ENCODE measurements at regions not wholly inside any gene's neighbourhood (a gene's known extent, or its start where the extent isn't known, plus 50 kb on each side); places are given as distances from the start of the nearest gene placed in this dataset.

GRCh38 chr4:160595646-160596045 is 1492.8 kb downstream of the RAPGEF2 start:
- H3K4me3 ChIP-seq (ENCODE audit: low read depth in 1 of 2, low read length in 2 of 2) = no peak overlapping the region
- no peak overlapping the region for H3K27ac ChIP-seq (ENCODE audit: low read length)
- no peaks in the 10 kb centered on the region for H3K36me3 ChIP-seq (ENCODE audit: control insufficient read depth in 1 of 2, insufficient read depth in 2 of 2, low read length in 2 of 2)
- no peaks in the 10 kb centered on the region for H3K9me3 ChIP-seq (ENCODE audit: control insufficient read depth in 1 of 2, low read length in 2 of 2)
- no peaks in the 10 kb centered on the region for H3K27me3 ChIP-seq (ENCODE audit: low read depth, low read length)
- H3K4me1 ChIP-seq (ENCODE audit: control insufficient read depth in 1 of 2, insufficient read depth in 2 of 2, low read length in 2 of 2) = no peaks in the 10 kb centered on the region

GRCh38 chr4:160604541-160604940 is 1501.7 kb downstream of the RAPGEF2 start:
- H3K27ac ChIP-seq (ENCODE audit: low read length) = no peak overlapping the region
- H3K4me1 ChIP-seq (ENCODE audit: control insufficient read depth in 1 of 2, insufficient read depth in 2 of 2, low read length in 2 of 2) = no peaks in the 10 kb centered on the region
- H3K36me3 ChIP-seq (ENCODE audit: control insufficient read depth in 1 of 2, insufficient read depth in 2 of 2, low read length in 2 of 2) = no peaks in the 10 kb centered on the region
- H3K9me3 ChIP-seq (ENCODE audit: control insufficient read depth in 1 of 2, low read length in 2 of 2) = no peaks in the 10 kb centered on the region
- H3K4me3 ChIP-seq (ENCODE audit: low read depth in 1 of 2, low read length in 2 of 2) = no peak overlapping the region
- no peaks in the 10 kb centered on the region for H3K27me3 ChIP-seq (ENCODE audit: low read depth, low read length)

- Histone ChIP-seq H3K4me1 (ENCODE audit: control insufficient read depth in 1 of 2, insufficient read depth in 2 of 2, low read length in 2 of 2) (no peaks in the 10 kb centered on the region), H3K4me3 (ENCODE audit: low read depth in 1 of 2, low read length in 2 of 2) (no peak overlapping the region), H3K27ac (ENCODE audit: low read length) (no peak overlapping the region), H3K36me3 (ENCODE audit: control insufficient read depth in 1 of 2, insufficient read depth in 2 of 2, low read length in 2 of 2) (no peaks in the 10 kb centered on the region), H3K27me3 (ENCODE audit: low read depth, low read length) (no peaks in the 10 kb centered on the region), H3K9me3 (ENCODE audit: control insufficient read depth in 1 of 2, low read length in 2 of 2) (no peaks in the 10 kb centered on the region)
Measured at GRCh38 chr4:160611181-160611580, 1508.3 kb downstream of the RAPGEF2 start.

DNA sequence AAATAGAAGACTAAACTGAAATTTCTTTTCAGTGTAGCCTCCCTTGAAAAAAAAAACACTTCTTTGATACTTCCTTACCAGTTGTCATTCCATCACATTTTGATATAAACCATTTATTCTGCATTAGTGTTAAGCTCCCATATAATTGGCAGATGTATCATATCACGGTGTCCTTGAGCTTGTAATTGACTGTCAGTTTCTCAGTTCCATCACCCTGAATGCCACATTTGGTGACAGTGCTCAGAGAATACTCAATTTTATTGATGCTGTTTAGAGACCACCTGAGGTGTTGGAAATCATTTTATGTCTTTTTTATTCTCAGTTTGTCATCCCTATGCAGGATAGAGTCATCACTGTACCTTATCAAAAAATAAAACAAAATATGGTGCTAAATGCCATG is 1528.2 kb downstream of the RAPGEF2 start:
- Histone ChIP-seq H3K27ac (ENCODE audit: low read length) (no peak overlapping the region), H3K36me3 (ENCODE audit: control insufficient read depth in 1 of 2, insufficient read depth in 2 of 2, low read length in 2 of 2) (no peaks in the 10 kb centered on the region), H3K27me3 (ENCODE audit: low read depth, low read length) (no peaks in the 10 kb centered on the region), H3K4me1 (ENCODE audit: control insufficient read depth in 1 of 2, insufficient read depth in 2 of 2, low read length in 2 of 2) (no peaks in the 10 kb centered on the region), H3K9me3 (ENCODE audit: control insufficient read depth in 1 of 2, low read length in 2 of 2) (peaks cover 5 to 11% of the 10 kb centered on the region in 2 donors), H3K4me3 (ENCODE audit: low read depth in 1 of 2, low read length in 2 of 2) (no peak overlapping the region)

- H3K4me3 ChIP-seq (ENCODE audit: low read depth in 1 of 2, low read length in 2 of 2) = no peak overlapping the region
- peaks cover 4 to 8% of the 10 kb centered on the region in 2 donors for H3K9me3 ChIP-seq (ENCODE audit: control insufficient read depth in 1 of 2, low read length in 2 of 2)
- no peak overlapping the region for H3K27ac ChIP-seq (ENCODE audit: low read length)
- no peaks in the 10 kb centered on the region for H3K36me3 ChIP-seq (ENCODE audit: control insufficient read depth in 1 of 2, insufficient read depth in 2 of 2, low read length in 2 of 2)
- H3K4me1 ChIP-seq (ENCODE audit: control insufficient read depth in 1 of 2, insufficient read depth in 2 of 2, low read length in 2 of 2) = no peaks in the 10 kb centered on the region
- H3K27me3 ChIP-seq (ENCODE audit: low read depth, low read length) = no peaks in the 10 kb centered on the region
Measured at GRCh38 chr4:160652790-160653189, 1511.0 kb downstream of the FSTL5 start.

- Histone ChIP-seq H3K4me3 (ENCODE audit: low read depth in 1 of 2, low read length in 2 of 2) (no peak overlapping the region), H3K27ac (ENCODE audit: low read length) (no peak overlapping the region), H3K27me3 (ENCODE audit: low read depth, low read length) (no peaks in the 10 kb centered on the region), H3K4me1 (ENCODE audit: control insufficient read depth in 1 of 2, insufficient read depth in 2 of 2, low read length in 2 of 2) (no peaks in the 10 kb centered on the region), H3K9me3 (ENCODE audit: control insufficient read depth in 1 of 2, low read length in 2 of 2) (no peaks in the 10 kb centered on the region), H3K36me3 (ENCODE audit: control insufficient read depth in 1 of 2, insufficient read depth in 2 of 2, low read length in 2 of 2) (no peaks in the 10 kb centered on the region)
Measured at GRCh38 chr4:160675550-160675949, 1488.2 kb downstream of the FSTL5 start.

DNA sequence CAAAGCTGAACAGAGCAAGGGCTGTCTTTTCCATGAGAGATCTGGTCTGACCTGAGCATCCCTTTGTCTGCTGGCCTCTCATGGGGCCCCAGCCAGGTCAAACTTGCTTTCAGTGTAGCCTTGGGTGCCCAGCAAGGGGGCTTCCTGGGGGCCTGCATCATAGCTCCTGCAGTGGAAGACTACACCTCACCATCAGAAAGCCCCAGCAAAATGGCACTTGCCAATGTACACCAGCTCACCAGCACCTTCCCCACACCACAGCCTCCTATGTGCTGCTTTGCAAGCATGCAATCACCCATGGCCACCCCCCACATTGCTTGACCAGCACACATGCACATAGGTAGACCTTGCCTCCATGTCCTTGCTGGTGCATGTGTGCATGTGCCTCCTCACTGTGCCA is 1478.1 kb downstream of the FSTL5 start:
- Histone ChIP-seq H3K27ac (ENCODE audit: low read length) (no peak overlapping the region), H3K36me3 (ENCODE audit: control insufficient read depth in 1 of 2, insufficient read depth in 2 of 2, low read length in 2 of 2) (no peaks in the 10 kb centered on the region), H3K27me3 (ENCODE audit: low read depth, low read length) (no peaks in the 10 kb centered on the region), H3K9me3 (ENCODE audit: control insufficient read depth in 1 of 2, low read length in 2 of 2) (peaks cover 2 to 7% of the 10 kb centered on the region in 2 donors), H3K4me3 (ENCODE audit: low read depth in 1 of 2, low read length in 2 of 2) (no peak overlapping the region), H3K4me1 (ENCODE audit: control insufficient read depth in 1 of 2, insufficient read depth in 2 of 2, low read length in 2 of 2) (no peaks in the 10 kb centered on the region)

DNA sequence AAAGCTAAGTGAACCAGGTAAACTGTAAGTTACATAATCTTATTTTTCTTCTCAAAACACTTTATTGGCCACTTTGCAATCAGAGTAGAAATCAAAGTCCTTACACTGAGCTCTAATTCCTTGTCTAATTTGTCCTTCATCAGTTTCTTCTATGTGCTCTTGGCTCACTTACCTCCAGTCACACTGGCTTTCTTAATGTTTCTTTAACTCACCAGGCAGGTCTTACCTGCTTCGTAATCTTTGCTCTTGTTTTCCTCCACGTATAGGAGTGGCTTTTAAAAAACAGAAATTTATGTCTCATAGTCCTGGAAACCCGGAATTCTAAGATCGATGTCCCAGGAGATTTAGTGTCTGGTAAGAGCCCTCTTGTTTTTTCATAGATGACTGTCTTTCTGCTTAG is 1462.1 kb downstream of the FSTL5 start:
- Histone ChIP-seq H3K36me3 (ENCODE audit: control insufficient read depth in 1 of 2, insufficient read depth in 2 of 2, low read length in 2 of 2) (no peaks in the 10 kb centered on the region), H3K27me3 (ENCODE audit: low read depth, low read length) (no peaks in the 10 kb centered on the region), H3K9me3 (ENCODE audit: control insufficient read depth in 1 of 2, low read length in 2 of 2) (no peaks in the 10 kb centered on the region), H3K27ac (ENCODE audit: low read length) (no peak overlapping the region), H3K4me1 (ENCODE audit: control insufficient read depth in 1 of 2, insufficient read depth in 2 of 2, low read length in 2 of 2) (no peaks in the 10 kb centered on the region), H3K4me3 (ENCODE audit: low read depth in 1 of 2, low read length in 2 of 2) (no peak overlapping the region)

DNA sequence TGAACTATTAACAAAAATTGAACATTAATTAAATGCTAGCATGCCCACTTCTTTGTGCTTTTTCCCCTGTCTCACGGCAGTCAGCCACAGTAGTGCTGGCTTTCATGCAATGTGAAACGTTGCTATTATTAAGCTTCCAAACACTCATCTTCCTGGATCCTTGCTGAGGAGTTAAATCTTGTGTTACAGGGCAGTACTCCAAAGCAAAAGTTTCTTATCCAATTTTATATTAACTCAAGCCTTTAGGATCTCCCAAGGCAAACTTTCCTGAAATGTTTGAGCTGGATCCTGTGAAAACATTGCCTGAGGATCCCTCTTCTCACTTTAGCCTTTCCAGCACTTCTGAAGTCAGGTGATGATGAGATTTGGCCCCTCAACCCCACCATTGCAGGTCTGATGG is 1454.8 kb downstream of the FSTL5 start:
- H3K4me1 ChIP-seq (ENCODE audit: control insufficient read depth in 1 of 2, insufficient read depth in 2 of 2, low read length in 2 of 2) = no peaks in the 10 kb centered on the region
- H3K4me3 ChIP-seq (ENCODE audit: low read depth in 1 of 2, low read length in 2 of 2) = no peak overlapping the region
- no peaks in the 10 kb centered on the region for H3K9me3 ChIP-seq (ENCODE audit: control insufficient read depth in 1 of 2, low read length in 2 of 2)

GRCh38 chr4:160709546-160709945 is 1454.3 kb downstream of the FSTL5 start:
- Histone ChIP-seq H3K27ac (ENCODE audit: low read length) (no peak overlapping the region), H3K4me3 (ENCODE audit: low read depth in 1 of 2, low read length in 2 of 2) (no peak overlapping the region), H3K36me3 (ENCODE audit: control insufficient read depth in 1 of 2, insufficient read depth in 2 of 2, low read length in 2 of 2) (no peaks in the 10 kb centered on the region), H3K9me3 (ENCODE audit: control insufficient read depth in 1 of 2, low read length in 2 of 2) (no peaks in the 10 kb centered on the region), H3K27me3 (ENCODE audit: low read depth, low read length) (no peaks in the 10 kb centered on the region), H3K4me1 (ENCODE audit: control insufficient read depth in 1 of 2, insufficient read depth in 2 of 2, low read length in 2 of 2) (no peaks in the 10 kb centered on the region)

More for the DNA sequence above, 1454.8 kb downstream of the FSTL5 start:
- Histone ChIP-seq H3K27me3 (ENCODE audit: low read depth, low read length) (no peaks in the 10 kb centered on the region), H3K27ac (ENCODE audit: low read length) (no peak overlapping the region), H3K36me3 (ENCODE audit: control insufficient read depth in 1 of 2, insufficient read depth in 2 of 2, low read length in 2 of 2) (no peaks in the 10 kb centered on the region)

DNA sequence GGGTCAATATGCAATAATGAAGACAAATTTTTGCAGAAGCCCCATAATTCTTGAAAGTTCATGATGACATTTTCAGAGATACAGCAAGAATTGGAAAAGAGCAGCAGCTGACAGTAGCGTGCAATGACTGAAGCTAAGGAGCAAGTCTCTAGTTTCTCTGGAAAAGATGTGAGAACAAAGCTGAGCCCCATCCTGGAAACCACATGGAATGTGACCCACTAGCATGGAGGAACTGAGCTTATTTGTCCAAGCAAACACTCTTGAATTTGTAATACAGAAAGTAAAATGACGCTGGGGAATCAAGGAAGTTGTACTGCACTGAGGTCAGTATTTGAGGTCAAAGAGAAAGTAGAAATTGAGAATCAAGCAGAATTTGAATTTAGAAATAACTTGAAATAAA is 1447.2 kb downstream of the FSTL5 start:
- Histone ChIP-seq H3K36me3 (ENCODE audit: control insufficient read depth in 1 of 2, insufficient read depth in 2 of 2, low read length in 2 of 2) (no peaks in the 10 kb centered on the region), H3K9me3 (ENCODE audit: control insufficient read depth in 1 of 2, low read length in 2 of 2) (no peaks in the 10 kb centered on the region), H3K4me3 (ENCODE audit: low read depth in 1 of 2, low read length in 2 of 2) (no peak overlapping the region), H3K27ac (ENCODE audit: low read length) (no peak overlapping the region), H3K4me1 (ENCODE audit: control insufficient read depth in 1 of 2, insufficient read depth in 2 of 2, low read length in 2 of 2) (no peaks in the 10 kb centered on the region), H3K27me3 (ENCODE audit: low read depth, low read length) (no peaks in the 10 kb centered on the region)

- H3K27ac ChIP-seq (ENCODE audit: low read length) = no peak overlapping the region
- no peaks in the 10 kb centered on the region for H3K27me3 ChIP-seq (ENCODE audit: low read depth, low read length)
- H3K4me1 ChIP-seq (ENCODE audit: control insufficient read depth in 1 of 2, insufficient read depth in 2 of 2, low read length in 2 of 2) = no peaks in the 10 kb centered on the region
- H3K36me3 ChIP-seq (ENCODE audit: control insufficient read depth in 1 of 2, insufficient read depth in 2 of 2, low read length in 2 of 2) = no peaks in the 10 kb centered on the region
- H3K9me3 ChIP-seq (ENCODE audit: control insufficient read depth in 1 of 2, low read length in 2 of 2) = no peaks in the 10 kb centered on the region
- H3K4me3 ChIP-seq (ENCODE audit: low read depth in 1 of 2, low read length in 2 of 2) = no peak overlapping the region
Measured at GRCh38 chr4:160717848-160718247, 1446.0 kb downstream of the FSTL5 start.
